GM20431 (cell line): ENCODE measurements at regions not wholly inside any gene's neighbourhood (a gene's known extent, or its start where the extent isn't known, plus 50 kb on each side); places are given as distances from the start of the nearest gene placed in this dataset.

Experiments
- in situ Hi-C: fragments of 300-500 bp; cut with MseI, MboI; formaldehyde crosslinking; loops from one replicate; pipeline ENCODE4 v1.15.0; 2020; ENCODE audit warnings: low sequenced_read_pairs; ENCODE audit not compliant: unreplicated experiment

DNA sequence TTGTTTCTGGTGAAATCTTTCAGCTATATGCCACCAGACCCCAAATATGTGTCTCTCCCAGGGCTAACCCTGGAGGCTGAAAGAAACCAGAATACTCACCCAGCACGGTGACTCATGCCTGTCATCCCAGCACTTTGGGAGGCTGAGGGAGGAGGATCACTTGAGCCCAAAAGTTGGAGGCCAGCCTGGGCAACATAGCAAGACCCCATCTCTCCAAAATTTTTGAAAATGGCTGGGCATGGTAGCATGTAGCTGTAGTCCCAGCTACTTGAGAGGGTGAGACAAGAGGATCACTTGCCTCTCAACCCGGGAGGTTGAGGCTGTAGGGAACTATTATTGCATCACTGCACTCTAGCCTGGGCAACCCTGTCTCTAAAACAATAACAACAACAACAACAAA is 76.1 kb upstream of the UQCRFS1 start:
- in situ Hi-C loops: no loop called here

DNA sequence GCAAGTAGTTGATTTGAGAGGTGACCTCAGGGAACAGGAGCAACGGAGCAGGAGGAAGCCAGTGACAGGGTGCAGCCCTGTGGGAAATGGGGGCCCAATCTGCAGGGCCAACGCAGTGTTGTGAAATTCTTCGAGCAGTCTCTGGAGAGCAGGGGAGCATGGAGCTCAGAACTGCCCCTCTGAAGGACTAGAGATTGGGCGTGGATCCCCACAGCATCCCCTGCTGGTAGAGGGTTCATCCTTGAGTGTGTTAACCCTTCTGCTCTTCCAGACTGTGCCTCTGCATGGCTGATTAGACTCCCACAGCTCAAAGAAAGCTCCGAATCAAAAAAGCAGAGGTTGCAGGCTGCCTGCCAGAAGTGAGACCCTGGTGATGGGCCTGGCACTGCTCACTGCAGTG is 77.9 kb upstream of the UQCRFS1 start:
- in situ Hi-C loops: no loop called here

- in situ Hi-C loops: no loop called here
Measured at GRCh38 chr19:29292153-29292552, 79.2 kb upstream of the UQCRFS1 start.

DNA sequence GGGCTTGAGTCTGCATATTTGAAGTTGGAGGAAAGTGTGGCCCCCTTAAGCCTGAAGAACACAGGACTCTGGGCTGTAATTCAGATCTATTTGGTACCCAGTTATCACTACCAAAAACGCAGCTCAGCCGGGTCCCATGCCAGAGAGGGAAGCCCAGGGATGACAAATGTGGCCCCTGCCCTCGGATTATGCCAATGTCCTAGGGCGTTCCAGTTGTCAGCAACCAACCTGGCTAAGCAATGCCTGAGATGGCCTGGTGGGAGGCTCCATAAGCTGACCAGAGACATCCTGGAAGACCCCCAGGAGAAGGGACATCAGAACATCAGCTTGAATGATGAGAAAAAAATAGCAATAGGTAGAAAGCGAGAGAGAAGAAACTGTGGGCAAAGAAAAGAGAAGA is 79.6 kb upstream of the UQCRFS1 start:
- in situ Hi-C loops: no loop called here

- in situ Hi-C loops: no loop called here
Measured at GRCh38 chr19:29293292-29293691, 80.3 kb upstream of the UQCRFS1 start.

DNA sequence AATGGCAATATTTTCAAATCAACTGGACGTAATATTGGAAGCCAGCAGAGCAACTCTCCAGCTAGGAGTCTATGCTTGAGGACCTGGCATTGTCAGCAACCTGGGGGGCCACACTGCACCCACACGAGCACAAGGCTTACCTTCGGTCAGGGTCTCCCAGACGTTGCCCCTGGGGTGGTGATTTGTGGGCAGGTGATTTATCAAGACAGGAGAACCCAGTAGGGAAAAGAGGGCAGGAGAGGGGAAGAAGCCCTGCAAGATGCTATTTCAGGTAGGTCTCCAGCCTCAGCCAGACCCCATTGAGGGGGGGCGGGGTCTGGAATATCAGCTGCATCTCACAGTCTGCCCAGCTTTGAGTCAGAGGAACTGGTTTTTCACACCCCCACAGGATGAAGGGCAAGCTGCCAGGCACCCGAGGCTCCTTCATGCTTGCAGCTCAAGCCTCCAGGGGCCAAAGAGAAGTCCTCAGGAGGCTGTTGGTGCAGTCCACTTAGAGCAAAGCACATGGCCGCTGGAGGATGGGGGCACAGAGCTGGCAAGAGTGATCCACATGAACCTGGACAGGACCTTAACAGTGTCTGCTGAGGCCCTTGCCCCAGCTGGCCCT is 80.9 kb upstream of the UQCRFS1 start:
- in situ Hi-C loops: no loop called here

DNA sequence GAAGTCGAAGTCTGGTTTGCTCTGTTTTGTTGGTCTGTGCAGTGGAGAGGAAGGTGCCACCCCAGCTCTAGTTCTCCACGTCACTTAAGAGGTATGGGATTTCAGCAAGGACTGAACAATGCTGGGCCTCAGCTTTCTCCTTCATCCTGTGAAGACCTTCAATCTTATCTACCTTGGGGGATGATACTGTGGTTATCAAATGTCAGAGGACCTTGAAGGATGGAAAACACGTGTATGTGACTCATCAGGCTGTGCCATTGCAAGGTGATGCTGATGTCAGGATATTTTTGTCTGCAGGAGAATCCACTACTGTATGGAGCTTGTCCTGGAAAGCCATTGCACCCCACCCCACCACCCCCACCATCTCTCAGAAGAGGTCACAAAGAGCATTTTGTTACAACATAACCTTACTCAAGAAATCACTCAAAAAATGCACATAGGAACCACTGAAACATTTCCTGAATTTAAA is 81.4 kb upstream of the UQCRFS1 start:
- in situ Hi-C loops: no loop called here

DNA sequence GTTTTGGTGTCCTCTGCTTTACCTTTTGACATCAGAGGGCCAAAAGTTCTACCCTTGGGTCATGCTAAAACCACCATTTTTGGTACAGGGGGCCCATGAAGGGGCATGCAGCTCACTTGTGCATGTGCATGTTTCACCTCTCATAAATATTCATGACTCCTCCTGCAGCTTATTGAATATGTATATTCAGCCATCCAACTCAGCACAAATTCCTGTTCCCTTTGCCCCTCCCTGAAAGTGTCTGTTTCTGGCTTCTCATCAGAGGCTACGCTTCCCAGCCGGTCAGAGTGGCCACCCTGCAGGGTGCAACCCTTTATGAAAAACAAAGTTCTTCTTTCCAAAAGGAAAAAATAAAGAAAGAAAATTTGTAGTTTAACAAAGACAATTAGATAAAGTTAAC is 82.3 kb upstream of the UQCRFS1 start:
- in situ Hi-C loops: no loop called here

- in situ Hi-C loops: no loop called here
Measured at GRCh38 chr19:29297381-29297780, 84.4 kb upstream of the UQCRFS1 start.

GRCh38 chr19:29299416-29300380 is 86.7 kb upstream of the UQCRFS1 start:
- in situ Hi-C loops: no loop called here

- in situ Hi-C loops: no loop called here
Measured at GRCh38 chr19:29302002-29302928, 89.3 kb upstream of the UQCRFS1 start.

- in situ Hi-C loops: no loop called here
Measured at GRCh38 chr19:29303069-29303718, 90.2 kb upstream of the UQCRFS1 start.

- in situ Hi-C loops: no loop called here
Measured at GRCh38 chr19:29303719-29304090, 90.8 kb upstream of the UQCRFS1 start.

DNA sequence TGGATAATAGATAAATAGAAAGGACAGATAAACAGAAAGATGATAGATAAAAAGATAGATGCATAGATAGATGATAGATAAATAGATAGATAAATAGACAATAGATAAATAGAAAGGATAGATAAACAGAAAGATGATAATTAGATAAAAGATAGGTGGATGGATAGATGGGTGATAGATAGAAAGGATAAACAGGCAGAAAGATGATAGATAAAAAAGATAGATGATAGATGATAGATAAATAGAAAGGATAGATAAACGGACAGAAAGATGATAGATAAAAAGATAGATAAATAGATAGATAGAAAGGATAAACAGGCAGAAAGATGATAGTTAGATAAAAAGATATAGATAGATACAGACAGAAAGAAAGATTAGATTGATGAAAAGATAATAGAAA is 92.3 kb upstream of the UQCRFS1 start:
- in situ Hi-C loops: no loop called here

- in situ Hi-C loops: no loop called here
Measured at GRCh38 chr19:29308977-29309590, 96.1 kb upstream of the UQCRFS1 start.

- in situ Hi-C loops: no loop called here
Measured at GRCh38 chr19:29309637-29310036, 96.7 kb upstream of the UQCRFS1 start.

GRCh38 chr19:29311191-29311790 is 98.3 kb upstream of the UQCRFS1 start:
- in situ Hi-C loops: no loop called here

DNA sequence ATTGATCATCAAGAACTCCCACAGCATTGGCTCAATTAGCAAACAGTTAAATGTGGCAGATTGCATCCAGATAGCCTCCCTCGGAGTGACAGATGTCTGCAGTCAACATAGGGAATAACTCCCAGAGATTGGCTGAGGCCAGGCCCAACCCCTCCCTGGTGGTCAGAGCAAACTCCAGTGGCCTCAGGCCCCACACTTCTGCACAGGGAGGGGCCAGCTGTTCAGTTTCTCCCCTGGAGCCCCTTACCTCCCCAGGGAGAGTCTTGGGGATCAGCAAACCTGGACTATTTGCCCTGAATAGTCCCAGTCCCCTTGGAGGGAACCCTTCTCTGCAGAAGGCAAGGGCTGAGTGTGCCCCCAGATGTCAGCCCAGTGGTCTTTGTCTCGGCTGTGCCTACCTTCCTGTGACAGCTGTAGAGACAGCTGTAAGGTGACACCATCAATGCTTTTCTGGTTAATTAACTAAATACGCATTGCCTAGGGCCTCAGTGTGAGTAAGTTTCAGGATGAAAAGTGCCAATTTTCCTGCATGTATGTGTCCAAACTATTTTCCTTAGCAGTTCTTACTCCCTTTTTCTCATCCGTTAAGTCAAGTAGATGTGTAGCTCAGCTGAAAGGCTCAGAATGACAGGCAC is 102.7 kb upstream of the UQCRFS1 start:
- in situ Hi-C loops: no loop called here

DNA sequence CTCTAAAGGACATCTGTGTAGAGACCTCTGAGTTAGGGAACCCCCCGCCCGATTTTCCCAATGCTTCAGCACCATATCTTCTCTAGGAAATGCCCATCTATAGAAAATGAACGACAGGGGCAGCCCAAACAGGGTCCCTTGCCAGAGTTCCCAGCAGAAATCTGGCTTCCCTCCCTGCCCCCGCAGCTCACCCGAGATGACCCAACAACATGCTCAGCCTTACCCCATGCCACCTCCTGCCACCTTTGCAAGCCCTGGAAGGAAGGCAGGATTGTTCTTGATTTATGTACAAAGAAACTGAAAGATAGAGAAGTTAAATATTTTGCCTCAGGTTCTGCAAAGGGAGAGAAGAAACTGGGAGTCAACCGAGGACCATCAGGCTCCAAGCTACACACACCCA is 105.6 kb upstream of the UQCRFS1 start:
- in situ Hi-C loops: no loop called here
